Gastrocnemius medialis (tissue), 4 donors: ENCODE measurements at regions not wholly inside any gene's neighbourhood (a gene's known extent, or its start where the extent isn't known, plus 50 kb on each side); places are given as distances from the start of the nearest gene placed in this dataset.

Source experiments
- ATAC-seq, 2 donors: fragments of 150-250 bp; one replicate each; pipeline ENCODE4 v1.9.1; 2016
- DNase-seq, 2 donors: peaks; one replicate each; pipeline ENCODE4 v3.0.0-alpha.2; 2019
- H3K27ac ChIP-seq, 4 donors: fragments of 200-600 bp; sonication (generic); 1 replicate in 1 of 4; 2 replicates in 3 of 4; pipeline ENCODE4 v1.5.1; 2016 to 2018; ENCODE audit warnings: mild to moderate bottlenecking in 2 of 4, moderate library complexity in 1 of 4
- H3K27me3 ChIP-seq, 3 donors: fragments of 200-600 bp; sonication (generic) in 2 of 3; 1 replicate in 1 of 3; 2 replicates in 2 of 3; pipeline versions ENCODE4 v1.5.1 to v1.6.0; 2016 to 2019; ENCODE audit warnings: mild to moderate bottlenecking in 1 of 3, moderate library complexity in 1 of 3
- H3K36me3 ChIP-seq, 2 donors: fragments of 200-600 bp; sonication (generic) in 1 of 2; one replicate each; pipeline ENCODE4 v1.5.1; 2017 to 2018
- H3K4me1 ChIP-seq, 2 donors: fragments of 200-600 bp; sonication (generic) in 1 of 2; one replicate each; pipeline ENCODE4 v1.5.1; 2016 to 2017; ENCODE audit warnings: mild to moderate bottlenecking in 2 of 2
- H3K4me3 ChIP-seq, 4 donors: fragments of 200-600 bp; sonication (generic) in 3 of 4; 1 replicate in 1 of 4; 2 replicates in 3 of 4; pipeline ENCODE4 v1.5.1; 2016 to 2019; ENCODE audit warnings: mild to moderate bottlenecking in 2 of 4
- H3K9me3 ChIP-seq, 3 donors: fragments of 200-600 bp; sonication (generic) in 2 of 3; 1 replicate in 1 of 3; 2 replicates in 2 of 3; pipeline ENCODE4 v1.5.1; 2016 to 2019
- CTCF ChIP-seq, 5 experiments: fragments of 450-650 bp in 3 of 5; fragments of 200-600 bp in 2 of 5; sonication (generic) in 2 of 5; IDR thresholded peaks in 4 of 5; conservative IDR thresholded peaks in 1 of 5; 1 replicate in 4 of 5; 2 replicates in 1 of 5; pipeline ENCODE4 v1.5.1; 2016 to 2019; ENCODE audit warnings: antibody characterized with exemption in 5 of 5, mild to moderate bottlenecking in 3 of 5, moderate library complexity in 3 of 5
- POLR2A ChIP-seq, 2 donors: fragments of 450-650 bp; IDR thresholded peaks; one replicate each; pipeline ENCODE4 v1.6.1; 2017; ENCODE audit warnings: antibody characterized with exemption in 2 of 2, mild to moderate bottlenecking in 2 of 2, moderate library complexity in 2 of 2
- in situ Hi-C, 4 donors: fragments of 200-750 bp; cut with MboI; loops; one replicate each; pipeline versions ENCODE4 v1.15.0 to v1.8.0; 2017; ENCODE audit warnings: low sequenced_read_pairs in 4 of 4
- intact Hi-C: fragments of 100-400 bp; cut with DNase I; formaldehyde crosslinking; loops from one replicate; pipeline ENCODE4 v1.15.1; 2023; ENCODE audit warnings: low total_unique reads

DNA sequence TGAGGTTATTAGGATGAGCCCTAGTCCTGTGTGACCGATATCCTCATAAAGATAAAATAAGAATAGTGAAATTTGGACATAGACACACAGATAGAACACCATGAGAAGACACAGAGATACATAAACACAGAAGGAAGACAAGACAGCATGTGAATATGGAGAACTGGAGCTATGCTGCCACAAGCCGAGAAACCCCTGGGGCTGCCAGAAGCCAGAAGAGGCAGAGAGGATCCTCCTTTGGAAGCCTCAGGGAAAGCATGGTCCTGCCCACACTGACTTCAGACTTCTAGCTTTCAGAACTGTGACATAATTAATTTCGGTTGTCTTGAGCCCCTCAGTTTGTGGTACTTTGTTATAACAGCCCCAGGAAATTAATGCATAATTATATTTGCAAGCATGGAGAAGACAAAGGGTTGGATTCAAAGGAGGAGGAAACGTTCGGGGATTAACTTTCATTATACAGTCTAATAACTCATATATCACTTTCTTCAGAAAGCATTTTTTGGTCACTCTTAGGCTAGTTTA is 1501.8 kb upstream of the FLRT2 start:
- ATAC-seq, result no peak
- Histone ChIP-seq H3K4me3 (no peak overlapping the region), H3K27me3 (no peaks in the 10 kb centered on the region), H3K36me3 (no peaks in the 10 kb centered on the region), H3K9me3 (no peaks in the 10 kb centered on the region), H3K4me1 (no peaks in the 10 kb centered on the region), H3K27ac (no peak overlapping the region)
- TF ChIP-seq POLR2A (IDR thresholded peaks at IDR 0.05) (no peak), CTCF (IDR thresholded peaks at IDR 0.05 in 4 of 5, conservative IDR thresholded peaks at IDR 0.05 in 1 of 5) (no peak)
- no peak for DNase-seq
- in situ Hi-C loops (no loop called here), intact Hi-C loops (no loop called here)

DNA sequence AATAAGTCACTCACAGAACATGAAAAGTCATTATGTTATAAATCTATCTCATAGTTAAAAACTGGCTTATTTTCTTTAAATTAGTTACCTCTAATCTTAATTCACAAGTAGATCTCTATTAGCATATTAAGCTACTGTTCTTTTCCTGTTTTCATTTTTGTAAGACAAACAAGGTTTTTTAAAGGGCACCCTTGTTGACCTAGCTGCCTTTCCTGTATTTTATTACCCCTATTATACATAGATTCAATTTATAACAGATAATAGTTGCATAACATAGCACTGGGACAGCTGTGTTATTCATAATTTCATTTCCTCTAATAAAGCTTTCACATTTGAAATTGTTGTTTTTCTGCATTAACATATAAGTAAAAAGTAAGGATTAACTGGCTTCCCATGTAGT is 1500.7 kb upstream of the FLRT2 start:
- TF ChIP-seq POLR2A (IDR thresholded peaks at IDR 0.05) (no peak), CTCF (IDR thresholded peaks at IDR 0.05 in 4 of 5, conservative IDR thresholded peaks at IDR 0.05 in 1 of 5) (no peak)
- H3K4me1 ChIP-seq, result no peaks in the 10 kb centered on the region
- no peaks in the 10 kb centered on the region for H3K27me3 ChIP-seq
- no peak overlapping the region for H3K27ac ChIP-seq
- H3K4me3 ChIP-seq, result no peak overlapping the region
- H3K36me3 ChIP-seq, result no peaks in the 10 kb centered on the region
- DNase-seq, result no peak
- no peaks in the 10 kb centered on the region for H3K9me3 ChIP-seq
- in situ Hi-C loops (no loop called here), intact Hi-C loops (no loop called here)
- ATAC-seq, result no peak

GRCh38 chr14:84029720-84030119 is 1500.2 kb upstream of the FLRT2 start:
- Histone ChIP-seq H3K4me3 (no peak overlapping the region), H3K9me3 (no peaks in the 10 kb centered on the region), H3K36me3 (no peaks in the 10 kb centered on the region), H3K27me3 (no peaks in the 10 kb centered on the region), H3K27ac (no peak overlapping the region), H3K4me1 (no peaks in the 10 kb centered on the region)
- intact Hi-C loops, result no loop called here
- DNase-seq (no peak), ATAC-seq (no peak)
- in situ Hi-C loops, result no loop called here
- TF ChIP-seq CTCF (IDR thresholded peaks at IDR 0.05 in 4 of 5, conservative IDR thresholded peaks at IDR 0.05 in 1 of 5), result no peak

GRCh38 chr14:84036840-84037239 is 1493.1 kb upstream of the FLRT2 start:
- DNase-seq (no peak), ATAC-seq (no peak)
- intact Hi-C loops, result no loop called here
- Histone ChIP-seq H3K4me3 (no peak overlapping the region), H3K9me3 (no peaks in the 10 kb centered on the region), H3K36me3 (no peaks in the 10 kb centered on the region), H3K4me1 (no peaks in the 10 kb centered on the region), H3K27ac (no peak overlapping the region), H3K27me3 (no peaks in the 10 kb centered on the region)
- in situ Hi-C loops, result no loop called here
- TF ChIP-seq POLR2A (IDR thresholded peaks at IDR 0.05) (no peak), CTCF (IDR thresholded peaks at IDR 0.05 in 4 of 5, conservative IDR thresholded peaks at IDR 0.05 in 1 of 5) (no peak)

GRCh38 chr14:84037593-84037992 is 1492.4 kb upstream of the FLRT2 start:
- no peak for DNase-seq
- Histone ChIP-seq H3K9me3 (no peaks in the 10 kb centered on the region), H3K27ac (no peak overlapping the region), H3K4me1 (no peaks in the 10 kb centered on the region), H3K4me3 (no peak overlapping the region), H3K27me3 (no peaks in the 10 kb centered on the region), H3K36me3 (no peaks in the 10 kb centered on the region)
- ATAC-seq, result no peak
- in situ Hi-C loops (no loop called here), intact Hi-C loops (no loop called here)
- TF ChIP-seq CTCF (IDR thresholded peaks at IDR 0.05 in 4 of 5, conservative IDR thresholded peaks at IDR 0.05 in 1 of 5) (no peak), POLR2A (IDR thresholded peaks at IDR 0.05) (no peak)
